GM12878 (cell line): ENCODE measurements at regions not wholly inside any gene's neighbourhood (a gene's known extent, or its start where the extent isn't known, plus 50 kb on each side); places are given as distances from the start of the nearest gene placed in this dataset.

ENCODE experiments used
- ATAC-seq: fragments of 200-7000 bp; cut with Tn5 transposase; 3 replicates; pipeline ENCODE4 v1.9.1; 2020; ENCODE audit warnings: mild to moderate bottlenecking, moderate library complexity
- BruUV-seq: library from RNA; stranded (reverse); fragments of 400-500 nt; replicated peaks from 2 replicates; lab custom pipeline; 2021; lab: Mats Ljungman, UMichigan
- CTCF ChIA-PET: fragments of 300-600 bp; sonication (Branson Sonifier 250); formaldehyde crosslinking; extraction: SDS; loops from one replicate; lab custom pipeline; 2021; ENCODE audit warnings: inconsistent platforms; lab: Yijun Ruan, JAX
- POLR2A ChIA-PET: fragments of 350-600 bp; formaldehyde crosslinking; extraction: SDS; loops from one replicate; lab custom pipeline; 2021; ENCODE audit warnings: inconsistent platforms; lab: Charles Lee
- RAD21 ChIA-PET: fragments of 300-600 bp; sonication (Branson Sonifier 250); formaldehyde crosslinking; loops from one replicate; lab custom pipeline; 2023; ENCODE audit warnings: antibody characterized with exemption; ENCODE audit not compliant: unreplicated experiment; lab: Charles Lee
- SMC1A ChIA-PET: fragments of 300-600 bp; sonication (Branson Sonifier 250); formaldehyde crosslinking; loops from one replicate; lab custom pipeline; 2023; ENCODE audit not compliant: unreplicated experiment, uncharacterized antibody; lab: Charles Lee
- DNase-seq: peaks from one replicate; pipeline ENCODE4 v3.0.0-alpha.2; 2011; ENCODE audit warnings: low read depth, low spot score
- FAIRE-seq: peaks from 3 replicates; lab custom pipeline; 2011; peaks lifted over from hg19 to GRCh38; lab: Jason Lieb, UNC
- H2AFZ ChIP-seq: 2 replicates; pipeline ENCODE4 v1.6.0; 2011; ENCODE audit warnings: low read depth, low read length, control low read depth; ENCODE audit not compliant: control insufficient read depth
- H3K27ac ChIP-seq: 2 replicates; pipeline ENCODE4 v1.5.1; 2011; ENCODE audit warnings: control low read depth; ENCODE audit not compliant: control insufficient read depth, insufficient read depth
- H3K27me3 ChIP-seq, 2 experiments: replicated peaks in 1 of 2; 2 replicates each; pipeline versions ENCODE4 v1.6.0 to v1.6.1; 2011; ENCODE audit warnings: low read length in 1 of 2; ENCODE audit not compliant: control insufficient read depth in 2 of 2, insufficient read depth in 2 of 2
- H3K36me3 ChIP-seq, 2 experiments: 2 replicates each; pipeline ENCODE4 v1.5.1; 2011; ENCODE audit warnings: low read length in 1 of 2; ENCODE audit not compliant: control insufficient read depth in 2 of 2, insufficient read depth in 2 of 2
- H3K4me1 ChIP-seq: 2 replicates; pipeline ENCODE4 v1.6.1; 2011; ENCODE audit warnings: mild to moderate bottlenecking, low read length, moderate library complexity, mixed read lengths; ENCODE audit not compliant: control insufficient read depth, insufficient read depth
- H3K4me2 ChIP-seq: 2 replicates; pipeline ENCODE4 v1.6.0; 2011; ENCODE audit warnings: control low read depth; ENCODE audit not compliant: control insufficient read depth, insufficient read depth
- H3K4me3 ChIP-seq: fragments of 200-600 bp; sonication (generic); 2 replicates; pipeline ENCODE4 v1.5.1; 2016
- H3K79me2 ChIP-seq: 2 replicates; pipeline ENCODE4 v1.6.0; 2011; ENCODE audit warnings: low read length; ENCODE audit not compliant: control insufficient read depth, insufficient read depth
- H3K9ac ChIP-seq: 2 replicates; pipeline ENCODE4 v1.8.0; 2011; ENCODE audit warnings: low read length, control low read depth, mixed read lengths; ENCODE audit not compliant: control insufficient read depth, insufficient read depth
- H3K9me3 ChIP-seq: replicated peaks from 3 replicates; pipeline ENCODE4 v1.5.1; 2011; ENCODE audit warnings: mild to moderate bottlenecking, low read length; ENCODE audit not compliant: control insufficient read depth, insufficient read depth
- H4K20me1 ChIP-seq: 2 replicates; pipeline ENCODE4 v1.6.0; 2011; ENCODE audit not compliant: control insufficient read depth, insufficient read depth
- CREB1 ChIP-seq: IDR thresholded peaks from 2 replicates; pipeline ENCODE4 v1.6.1; 2012; ENCODE audit warnings: low read depth, mild to moderate bottlenecking, inconsistent platforms
- ESRRA ChIP-seq: IDR thresholded peaks from 2 replicates; pipeline ENCODE4 v1.6.1; 2012; ENCODE audit warnings: mild to moderate bottlenecking, low read length, improper control_type of control experiment
- HDAC6 ChIP-seq: fragments of 200-600 bp; sonication (generic); IDR thresholded peaks from one replicate; pipeline ENCODE4 v1.8.0; 2017; ENCODE audit warnings: antibody characterized with exemption; ENCODE audit not compliant: unreplicated experiment
- IKZF1 ChIP-seq: fragments of 450-650 bp; conservative IDR thresholded peaks from 2 replicates; pipeline ENCODE4 v1.6.1; 2017; ENCODE audit warnings: antibody characterized with exemption, mild to moderate bottlenecking
- RBBP5 ChIP-seq: fragments of 200-600 bp; sonication (generic); conservative IDR thresholded peaks from 2 replicates; pipeline ENCODE4 v1.6.1; 2016
- TBL1XR1 ChIP-seq: IDR thresholded peaks from 2 replicates; pipeline ENCODE4 v1.6.1; 2012; ENCODE audit warnings: low read depth, low read length, improper control_type of control experiment
- WGBS: methylation state at CpG from one replicate; pipeline ENCODE4 v1.1.6; 2016; ENCODE audit warnings: low lambda C conversion rate; ENCODE audit not compliant: insufficient replicate concordance, insufficient coverage; ENCODE audit errors: missing lambda C conversion rate; 5-methylcytosine and 5-hydroxymethylcytosine counted together
- in situ Hi-C: fragments of 300-500 bp; cut with MboI; formaldehyde crosslinking; loops from 9 replicates; pipeline ENCODE4 v1.14.3; 2018; ENCODE audit warnings: mixed read lengths
- intact Hi-C: fragments of 100-400 bp; cut with micrococcal nuclease; formaldehyde crosslinking; loops from one replicate; pipeline ENCODE4 v1.14.2; 2022; ENCODE audit not compliant: unreplicated experiment
- TF ChIP-seq, protein P1 (sequence below): IDR thresholded peaks from 2 replicates; pipeline ENCODE4 v1.6.1; 2011; ENCODE audit warnings: low read depth, low read length, improper control_type of control experiment, borderline replicate concordance
- TF ChIP-seq, protein P2 (sequence below): fragments of 450-650 bp; IDR thresholded peaks from 2 replicates; pipeline ENCODE4 v1.6.1; 2017; ENCODE audit warnings: low read depth, mild to moderate bottlenecking, moderate library complexity

DNA sequence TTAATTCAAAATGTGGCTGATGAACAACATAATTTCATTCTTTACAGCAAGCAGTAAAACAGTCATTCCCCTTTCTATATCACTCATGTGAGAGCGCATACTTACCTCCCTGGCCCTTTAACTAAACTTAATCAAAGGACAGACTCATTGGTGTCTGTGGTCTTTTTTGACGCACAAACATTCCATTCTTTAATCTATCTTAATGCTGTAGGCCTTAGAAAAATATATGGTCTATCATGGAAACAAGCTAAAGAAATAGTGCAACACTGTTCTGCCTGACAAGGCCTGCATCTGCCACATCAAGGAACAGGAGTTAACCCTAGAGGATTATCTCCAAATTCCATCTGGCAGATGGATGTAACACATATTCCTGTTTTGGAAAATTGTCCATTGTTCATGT is 878.1 kb downstream of the NLGN4Y start:
- BruUV-seq = no TSS peak
- RAD21 ChIA-PET = no interaction called here
- H2AFZ ChIP-seq = no peak overlapping the region
- H3K36me3 ChIP-seq = no peaks in the 10 kb centered on the region
- no peaks in the 10 kb centered on the region for H3K27me3 ChIP-seq
- H3K27ac ChIP-seq = no peak overlapping the region
- H3K79me2 ChIP-seq = no peaks in the 10 kb centered on the region
- FAIRE-seq = no peak
- no peaks in the 10 kb centered on the region for H3K9me3 ChIP-seq
- in situ Hi-C loops = no loop called here
- POLR2A ChIA-PET = no interaction called here
- WGBS = no CpG with 5 or more reads among the region's 2 CpGs
- H3K4me1 ChIP-seq = no peaks in the 10 kb centered on the region
- H3K4me3 ChIP-seq = no peak overlapping the region
- no peak for TF ChIP-seq CREB1
- TF ChIP-seq, protein P1, sequence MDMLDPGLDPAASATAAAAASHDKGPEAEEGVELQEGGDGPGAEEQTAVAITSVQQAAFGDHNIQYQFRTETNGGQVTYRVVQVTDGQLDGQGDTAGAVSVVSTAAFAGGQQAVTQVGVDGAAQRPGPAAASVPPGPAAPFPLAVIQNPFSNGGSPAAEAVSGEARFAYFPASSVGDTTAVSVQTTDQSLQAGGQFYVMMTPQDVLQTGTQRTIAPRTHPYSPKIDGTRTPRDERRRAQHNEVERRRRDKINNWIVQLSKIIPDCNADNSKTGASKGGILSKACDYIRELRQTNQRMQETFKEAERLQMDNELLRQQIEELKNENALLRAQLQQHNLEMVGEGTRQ = no peak
- no peak for TF ChIP-seq TBL1XR1
- TF ChIP-seq, protein P2, sequence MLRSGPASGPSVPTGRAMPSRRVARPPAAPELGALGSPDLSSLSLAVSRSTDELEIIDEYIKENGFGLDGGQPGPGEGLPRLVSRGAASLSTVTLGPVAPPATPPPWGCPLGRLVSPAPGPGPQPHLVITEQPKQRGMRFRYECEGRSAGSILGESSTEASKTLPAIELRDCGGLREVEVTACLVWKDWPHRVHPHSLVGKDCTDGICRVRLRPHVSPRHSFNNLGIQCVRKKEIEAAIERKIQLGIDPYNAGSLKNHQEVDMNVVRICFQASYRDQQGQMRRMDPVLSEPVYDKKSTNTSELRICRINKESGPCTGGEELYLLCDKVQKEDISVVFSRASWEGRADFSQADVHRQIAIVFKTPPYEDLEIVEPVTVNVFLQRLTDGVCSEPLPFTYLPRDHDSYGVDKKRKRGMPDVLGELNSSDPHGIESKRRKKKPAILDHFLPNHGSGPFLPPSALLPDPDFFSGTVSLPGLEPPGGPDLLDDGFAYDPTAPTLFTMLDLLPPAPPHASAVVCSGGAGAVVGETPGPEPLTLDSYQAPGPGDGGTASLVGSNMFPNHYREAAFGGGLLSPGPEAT = no peak
- TF ChIP-seq HDAC6 = no peak
- TF ChIP-seq IKZF1 = no peak
- TF ChIP-seq ESRRA = no peak
- TF ChIP-seq RBBP5 = no peak
- H3K4me2 ChIP-seq = no peak overlapping the region
- no peak for DNase-seq
- SMC1A ChIA-PET = no interaction called here
- no peak overlapping the region for H3K9ac ChIP-seq
- ATAC-seq = no peak
- CTCF ChIA-PET = no interaction called here
- no peaks in the 10 kb centered on the region for H4K20me1 ChIP-seq
- intact Hi-C loops = no loop called here
